ENCODE measurements at regions not wholly inside any gene's neighbourhood (a gene's known extent, or its start where the extent isn't known, plus 50 kb on each side); places are given as distances from the start of the nearest gene placed in this dataset.
A peak's percentile ranks its signal among the peaks of the same experiment; 100 is the strongest.

DNA sequence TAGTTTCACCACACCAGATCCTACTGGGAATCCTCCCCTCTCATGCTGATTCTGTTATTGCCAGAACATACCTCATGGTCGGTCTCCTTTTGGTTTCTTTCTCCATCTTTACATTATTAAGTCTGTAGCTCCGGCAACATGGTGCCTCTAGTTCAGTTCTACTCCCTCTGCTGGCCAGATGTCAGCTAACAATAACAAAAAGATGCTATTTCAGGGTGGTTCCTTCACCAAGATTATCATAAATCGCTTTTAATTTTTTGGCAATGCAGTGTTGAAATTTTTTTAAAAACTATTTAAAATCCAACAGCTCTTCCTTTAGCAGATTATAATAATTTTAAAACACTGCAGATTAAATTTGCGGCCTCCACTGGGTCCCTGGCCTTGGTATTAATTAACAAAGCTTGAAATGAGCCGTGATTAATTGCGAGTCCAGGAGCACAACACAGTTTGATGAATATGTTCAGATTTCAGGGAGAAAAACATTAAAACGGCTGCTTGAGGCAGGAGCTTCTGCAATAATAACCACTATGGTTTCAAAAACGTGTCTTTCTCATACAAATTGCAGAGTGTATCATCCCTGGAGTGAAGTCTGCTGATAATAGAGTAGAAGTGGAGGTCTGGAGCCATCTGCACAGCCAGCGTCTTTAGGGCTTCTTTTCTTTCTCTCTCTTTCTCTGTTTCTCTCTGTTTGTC lies 492.9 kb upstream of the KIRREL3 start:
- TF ChIP-seq, protein P1, sequence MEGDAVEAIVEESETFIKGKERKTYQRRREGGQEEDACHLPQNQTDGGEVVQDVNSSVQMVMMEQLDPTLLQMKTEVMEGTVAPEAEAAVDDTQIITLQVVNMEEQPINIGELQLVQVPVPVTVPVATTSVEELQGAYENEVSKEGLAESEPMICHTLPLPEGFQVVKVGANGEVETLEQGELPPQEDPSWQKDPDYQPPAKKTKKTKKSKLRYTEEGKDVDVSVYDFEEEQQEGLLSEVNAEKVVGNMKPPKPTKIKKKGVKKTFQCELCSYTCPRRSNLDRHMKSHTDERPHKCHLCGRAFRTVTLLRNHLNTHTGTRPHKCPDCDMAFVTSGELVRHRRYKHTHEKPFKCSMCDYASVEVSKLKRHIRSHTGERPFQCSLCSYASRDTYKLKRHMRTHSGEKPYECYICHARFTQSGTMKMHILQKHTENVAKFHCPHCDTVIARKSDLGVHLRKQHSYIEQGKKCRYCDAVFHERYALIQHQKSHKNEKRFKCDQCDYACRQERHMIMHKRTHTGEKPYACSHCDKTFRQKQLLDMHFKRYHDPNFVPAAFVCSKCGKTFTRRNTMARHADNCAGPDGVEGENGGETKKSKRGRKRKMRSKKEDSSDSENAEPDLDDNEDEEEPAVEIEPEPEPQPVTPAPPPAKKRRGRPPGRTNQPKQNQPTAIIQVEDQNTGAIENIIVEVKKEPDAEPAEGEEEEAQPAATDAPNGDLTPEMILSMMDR (conservative IDR thresholded peaks at IDR 0.05; ENCODE audit: low read depth, low read length): peak; percentile 44
- TF ChIP-seq RAD21 (IDR thresholded peaks at IDR 0.05; ENCODE audit: low read length) (0 out of 2 replicates have a peak, but pooled peaks have one; percentile 9), POLR2A (IDR thresholded peaks at IDR 0.05; ENCODE audit: low read depth, low read length) (no peak), SMC3 (IDR thresholded peaks at IDR 0.05; ENCODE audit: low read depth, low read length) (no peak), MXI1 (IDR thresholded peaks at IDR 0.05; ENCODE audit: borderline replicate concordance, low read depth, low read length) (no peak), CEBPB (IDR thresholded peaks at IDR 0.05; ENCODE audit: low read depth, low read length) (no peak), FOS (IDR thresholded peaks at IDR 0.05; ENCODE audit: low read depth, low read length) (no peak), BHLHE40 (IDR thresholded peaks at IDR 0.05; ENCODE audit: low read depth, low read length) (no peak), RCOR1 (IDR thresholded peaks at IDR 0.05; ENCODE audit: insufficient replicate concordance, low read length) (no peak)
